GM20000 (cell line): ENCODE measurements at regions not wholly inside any gene's neighbourhood (a gene's known extent, or its start where the extent isn't known, plus 50 kb on each side); places are given as distances from the start of the nearest gene placed in this dataset.

Experiments
- DNase-seq: peaks from one replicate; pipeline ENCODE4 v3.0.0; 2012; ENCODE audit warnings: low spot score
- TF ChIP-seq, protein P1 (sequence below): IDR thresholded peaks from 2 replicates; pipeline ENCODE4 v1.5.1; 2012; ENCODE audit warnings: mild to moderate bottlenecking, control low read depth; ENCODE audit errors: extremely low read depth, missing control alignments

DNA sequence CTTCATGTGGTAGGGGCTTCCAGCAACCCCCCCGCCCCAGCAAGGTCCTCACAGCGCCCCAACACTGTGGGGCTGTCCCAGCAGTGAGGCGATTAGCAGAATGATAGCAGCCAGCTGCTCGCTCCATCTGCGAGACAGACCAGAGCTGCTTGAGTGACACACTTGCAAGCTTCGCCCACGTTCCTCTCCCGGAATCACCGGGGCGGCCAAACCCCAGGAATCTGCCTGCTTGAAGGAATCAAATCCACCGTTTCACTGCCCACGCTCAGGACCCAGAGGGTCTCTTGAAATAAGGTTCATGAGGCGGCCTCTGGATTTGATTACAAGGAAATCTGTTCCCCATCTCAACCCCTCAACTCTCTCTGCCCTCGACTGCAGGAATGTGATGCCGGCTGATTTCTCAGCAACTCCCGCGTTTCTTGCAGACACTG lies 356.0 kb downstream of the C16orf95 start:
- TF ChIP-seq, protein P1, sequence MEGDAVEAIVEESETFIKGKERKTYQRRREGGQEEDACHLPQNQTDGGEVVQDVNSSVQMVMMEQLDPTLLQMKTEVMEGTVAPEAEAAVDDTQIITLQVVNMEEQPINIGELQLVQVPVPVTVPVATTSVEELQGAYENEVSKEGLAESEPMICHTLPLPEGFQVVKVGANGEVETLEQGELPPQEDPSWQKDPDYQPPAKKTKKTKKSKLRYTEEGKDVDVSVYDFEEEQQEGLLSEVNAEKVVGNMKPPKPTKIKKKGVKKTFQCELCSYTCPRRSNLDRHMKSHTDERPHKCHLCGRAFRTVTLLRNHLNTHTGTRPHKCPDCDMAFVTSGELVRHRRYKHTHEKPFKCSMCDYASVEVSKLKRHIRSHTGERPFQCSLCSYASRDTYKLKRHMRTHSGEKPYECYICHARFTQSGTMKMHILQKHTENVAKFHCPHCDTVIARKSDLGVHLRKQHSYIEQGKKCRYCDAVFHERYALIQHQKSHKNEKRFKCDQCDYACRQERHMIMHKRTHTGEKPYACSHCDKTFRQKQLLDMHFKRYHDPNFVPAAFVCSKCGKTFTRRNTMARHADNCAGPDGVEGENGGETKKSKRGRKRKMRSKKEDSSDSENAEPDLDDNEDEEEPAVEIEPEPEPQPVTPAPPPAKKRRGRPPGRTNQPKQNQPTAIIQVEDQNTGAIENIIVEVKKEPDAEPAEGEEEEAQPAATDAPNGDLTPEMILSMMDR: no peak
- no peak for DNase-seq

DNA sequence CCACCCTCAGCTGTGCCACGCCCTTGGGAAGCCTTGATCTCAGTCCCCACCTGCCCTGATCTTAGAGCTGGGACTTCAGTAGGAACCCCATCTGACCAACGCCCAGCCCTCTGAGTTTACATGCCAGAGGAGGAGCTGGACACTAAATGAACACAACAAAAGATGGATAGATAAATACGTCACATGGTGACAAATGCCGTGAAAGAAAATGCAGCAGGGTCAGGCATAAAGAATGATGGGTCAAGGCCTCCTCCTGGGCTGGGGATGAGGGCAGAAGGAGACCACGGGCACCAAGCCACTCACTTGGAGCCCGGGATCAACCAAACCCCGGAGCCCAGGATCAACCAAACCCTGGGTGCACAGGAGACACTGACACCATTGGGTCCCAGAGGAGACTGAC lies 354.9 kb downstream of the C16orf95 start:
- DNase-seq: no peak
- TF ChIP-seq, protein P1: no peak

DNA sequence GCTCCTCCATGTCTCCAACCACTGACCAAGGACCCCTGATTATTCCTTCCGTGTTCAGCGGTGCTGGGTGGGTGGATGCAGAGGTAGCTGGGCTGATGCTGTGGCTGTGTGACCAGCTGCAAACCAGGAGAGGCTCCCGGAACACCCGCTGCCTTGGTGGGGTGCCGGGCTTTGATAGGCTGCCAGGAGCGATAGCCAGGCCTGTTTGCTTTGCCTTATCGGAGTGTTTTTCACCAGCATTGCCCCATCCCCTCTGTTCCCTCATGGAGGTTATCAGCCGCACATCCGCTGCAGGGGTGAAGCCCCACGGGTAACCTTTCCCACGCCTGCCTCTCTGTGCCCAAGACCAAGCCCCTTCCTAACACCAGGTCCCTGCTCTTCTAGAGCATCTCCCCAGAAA lies 354.3 kb downstream of the C16orf95 start:
- no peak for DNase-seq
- TF ChIP-seq, protein P1: no peak

DNA sequence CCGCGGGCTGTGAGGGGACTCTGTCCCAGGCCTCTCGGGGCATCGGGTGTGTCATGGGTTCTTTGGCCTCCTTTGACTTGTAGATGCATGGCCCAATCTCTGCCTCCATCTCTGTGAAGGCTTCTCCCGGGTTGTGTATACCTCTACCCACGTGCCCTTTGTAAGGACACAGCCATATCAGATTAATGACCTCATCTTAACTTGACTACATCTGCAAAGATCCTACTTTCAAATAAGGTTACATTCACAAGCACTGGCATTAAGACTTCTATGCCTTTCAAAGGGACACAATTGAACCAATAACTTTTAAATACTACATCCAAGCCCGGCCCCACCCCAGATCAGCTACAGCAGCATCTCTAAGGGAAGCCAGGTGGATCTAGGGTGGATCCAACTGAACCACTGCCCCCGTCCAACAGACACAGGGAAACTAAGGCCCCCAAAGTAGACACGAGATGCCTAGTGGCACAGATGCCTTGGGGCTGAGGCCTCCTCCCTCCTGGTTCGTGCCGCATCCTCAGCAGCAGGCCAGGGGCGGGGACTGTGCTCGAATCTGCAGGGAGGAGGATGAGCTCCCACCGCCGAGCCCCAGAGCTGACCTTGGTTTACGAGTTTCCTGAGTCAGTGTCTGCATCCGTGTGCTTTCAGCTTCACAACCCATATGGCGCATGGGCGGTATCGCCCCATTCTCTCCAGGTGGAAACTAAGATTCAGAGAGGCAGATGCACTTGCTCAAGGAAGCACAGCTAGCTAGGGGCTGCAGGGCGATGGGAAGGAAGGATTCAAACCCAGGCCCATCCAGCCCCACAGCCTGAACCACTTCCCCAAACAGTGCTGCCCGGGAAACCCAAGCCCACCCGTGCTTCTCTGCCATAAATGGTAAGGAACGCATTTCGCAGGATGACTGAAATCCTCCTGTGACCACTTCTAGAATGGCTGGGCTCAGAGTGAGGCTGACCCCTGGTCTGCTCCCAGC lies 353.3 kb downstream of the C16orf95 start:
- TF ChIP-seq, protein P1: no peak
- DNase-seq: no peak

DNA sequence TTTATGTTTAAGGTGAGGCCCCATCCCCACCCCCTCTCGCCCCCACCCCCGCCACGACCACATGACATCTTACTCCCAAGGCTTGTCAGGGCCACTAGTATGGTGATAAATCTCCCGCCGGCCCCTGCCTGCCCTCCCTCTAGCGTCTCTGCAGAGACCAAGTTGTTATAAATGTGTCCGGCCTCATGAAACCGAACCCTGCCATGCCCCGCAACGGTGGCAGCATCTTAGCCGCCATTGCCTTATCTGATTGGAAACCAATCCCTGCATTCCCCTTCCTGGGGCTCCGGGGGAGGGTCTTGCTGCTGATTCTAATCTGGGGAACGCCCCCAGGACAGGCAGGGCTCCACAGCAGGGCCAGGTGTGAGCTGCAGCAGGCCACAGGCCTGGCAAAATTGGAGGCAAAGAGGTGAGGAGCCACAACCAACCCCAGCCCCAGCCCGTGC lies 352.4 kb downstream of the C16orf95 start:
- no peak for DNase-seq
- TF ChIP-seq, protein P1: no peak

DNA sequence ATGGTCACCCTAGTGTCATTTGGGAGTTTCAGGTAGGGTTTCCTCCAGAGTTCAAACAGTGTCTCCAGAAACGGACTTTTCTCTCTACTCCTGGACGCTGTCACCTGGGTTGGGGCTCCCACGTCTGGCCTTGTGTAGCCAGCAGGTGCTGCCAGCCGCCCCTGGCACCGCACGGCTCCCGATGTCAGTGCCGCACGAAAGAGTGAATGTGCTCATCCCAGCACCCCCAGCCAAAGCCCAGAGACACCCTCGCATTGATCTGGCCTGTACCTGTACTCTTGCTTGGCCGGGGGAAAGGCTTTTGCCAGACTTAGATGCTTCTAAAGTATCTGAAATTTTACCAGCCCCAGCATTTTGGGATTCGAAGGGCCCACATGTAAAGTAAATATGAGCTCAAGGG lies 351.9 kb downstream of the C16orf95 start:
- TF ChIP-seq, protein P1: no peak
- no peak for DNase-seq

DNA sequence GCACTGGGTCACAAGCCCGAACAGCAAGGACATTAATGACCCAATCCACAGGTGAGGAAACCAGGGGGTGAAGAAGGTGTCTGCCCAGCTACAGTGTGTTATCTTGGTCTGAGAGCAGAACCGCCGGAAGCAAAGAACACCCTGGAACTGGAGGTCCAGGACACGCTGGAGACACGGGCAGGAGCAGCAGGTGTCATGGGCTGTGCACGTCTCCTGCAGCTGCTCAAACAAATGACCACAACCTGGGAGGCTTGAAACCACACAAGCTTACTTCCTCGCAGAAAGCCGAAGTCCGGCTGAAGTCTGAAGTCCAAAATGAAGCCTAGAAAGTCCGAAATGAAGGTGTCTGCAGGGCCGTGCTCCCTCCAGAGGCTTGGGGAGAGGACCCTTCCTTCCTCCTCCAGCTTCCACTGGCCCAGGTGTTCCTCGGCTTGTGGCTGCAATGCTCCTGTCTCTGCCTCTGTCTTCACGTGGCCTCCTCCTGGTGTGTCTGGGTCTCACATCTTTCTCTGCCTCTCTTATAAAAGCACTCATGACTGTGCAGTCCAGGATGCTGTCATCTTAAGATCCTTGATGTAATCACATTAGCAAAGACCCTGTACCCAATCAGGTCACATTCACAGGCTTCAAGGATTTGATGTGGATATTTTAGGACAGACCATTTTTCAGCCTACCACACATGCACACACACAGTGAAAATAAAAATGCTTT lies 351.2 kb downstream of the C16orf95 start:
- no peak for DNase-seq
- TF ChIP-seq, protein P1: no peak
